ENCODE measurements at regions not wholly inside any gene's neighbourhood (a gene's known extent, or its start where the extent isn't known, plus 50 kb on each side); places are given as distances from the start of the nearest gene placed in this dataset.

DNA sequence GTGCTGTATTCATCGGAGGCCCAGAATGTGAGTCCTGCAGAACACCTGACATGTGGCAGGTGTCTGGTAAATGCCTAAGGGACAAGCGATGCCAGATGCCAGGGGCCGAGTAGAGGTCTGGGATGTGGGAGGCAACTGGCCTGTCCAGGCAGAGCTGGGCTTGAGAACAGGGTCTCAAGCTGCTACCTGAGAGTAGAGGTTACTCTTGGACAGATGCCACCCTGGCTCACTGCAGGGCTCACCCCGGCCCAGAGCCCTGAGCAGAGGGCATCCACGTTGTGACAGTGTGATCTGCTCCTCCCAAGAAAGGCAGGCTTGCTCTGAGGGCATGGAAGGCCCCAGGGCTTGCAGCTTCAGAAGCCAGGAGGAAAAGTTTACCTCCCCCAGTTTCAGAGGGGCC, 692.0 kb upstream of the ID2 start:
- DNase-seq (ENCODE audit: insufficient read length, low spot score) (no peak), FAIRE-seq (no peak)
- TF ChIP-seq PAX5 (IDR thresholded peaks at IDR 0.05; ENCODE audit: insufficient read depth, low read length, severe bottlenecking) (no peak), POLR2AphosphoS5 (IDR thresholded peaks at IDR 0.05; ENCODE audit: low read depth, low read length) (no peak), POU2F2 (IDR thresholded peaks at IDR 0.05; ENCODE audit: low read depth, low read length) (no peak), SPI1 (IDR thresholded peaks at IDR 0.05; ENCODE audit: low read depth, low read length) (no peak), POLR2A (IDR thresholded peaks at IDR 0.05; ENCODE audit: low read depth, low read length) (no peak), TAF1 (IDR thresholded peaks at IDR 0.05; ENCODE audit: low read depth, low read length) (no peak)

- no peak for FAIRE-seq
- no peak for DNase-seq (ENCODE audit: insufficient read length, low spot score)
- TF ChIP-seq POU2F2 (IDR thresholded peaks at IDR 0.05; ENCODE audit: low read depth, low read length) (no peak), POLR2A (IDR thresholded peaks at IDR 0.05; ENCODE audit: low read depth, low read length) (no peak), SPI1 (IDR thresholded peaks at IDR 0.05; ENCODE audit: low read depth, low read length) (no peak), TAF1 (IDR thresholded peaks at IDR 0.05; ENCODE audit: low read depth, low read length) (no peak), POLR2AphosphoS5 (IDR thresholded peaks at IDR 0.05; ENCODE audit: low read depth, low read length) (no peak), PAX5 (IDR thresholded peaks at IDR 0.05; ENCODE audit: insufficient read depth, low read length, severe bottlenecking) (no peak)
Observed at GRCh38 chr2:7992612-7993602, 688.9 kb upstream of the ID2 start.

DNA sequence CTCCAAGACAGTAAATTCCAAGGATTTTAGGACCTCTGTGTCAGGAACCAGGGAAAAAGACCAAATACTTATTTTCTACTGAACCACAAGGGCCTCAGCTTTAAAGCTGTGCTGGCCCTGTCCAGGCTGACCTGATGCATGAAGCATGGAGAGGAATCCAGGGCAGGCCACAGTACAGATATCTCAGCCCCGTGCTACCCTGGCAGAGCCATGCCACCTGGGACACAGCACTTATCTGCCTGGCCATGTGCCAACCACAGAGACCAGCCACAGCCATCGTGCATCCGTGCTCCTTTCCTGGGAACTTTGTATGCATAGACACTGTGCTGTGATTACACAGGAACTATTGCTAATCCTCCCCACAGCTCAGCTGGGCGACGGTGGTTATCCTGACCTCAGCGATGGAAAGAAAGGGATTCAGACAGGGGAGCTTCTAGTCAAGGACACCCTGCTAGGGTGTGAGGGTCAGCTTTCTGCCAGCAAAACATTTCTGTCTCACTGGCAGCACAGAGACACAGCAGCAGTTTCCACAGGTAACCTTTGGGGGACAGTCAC, 687.4 kb upstream of the ID2 start:
- TF ChIP-seq POU2F2 (IDR thresholded peaks at IDR 0.05; ENCODE audit: low read depth, low read length) = no peak
- no peak for TF ChIP-seq SPI1 (IDR thresholded peaks at IDR 0.05; ENCODE audit: low read depth, low read length)
- no peak for TF ChIP-seq TAF1 (IDR thresholded peaks at IDR 0.05; ENCODE audit: low read depth, low read length)
- TF ChIP-seq PAX5 (IDR thresholded peaks at IDR 0.05; ENCODE audit: insufficient read depth, low read length, severe bottlenecking) = no peak
- no peak for TF ChIP-seq POLR2AphosphoS5 (IDR thresholded peaks at IDR 0.05; ENCODE audit: low read depth, low read length)
- no peak for TF ChIP-seq POLR2A (IDR thresholded peaks at IDR 0.05; ENCODE audit: low read depth, low read length)
- FAIRE-seq = no peak
- no peak for DNase-seq (ENCODE audit: insufficient read length, low spot score)

GRCh38 chr2:7997279-7997678, 684.6 kb upstream of the ID2 start:
- FAIRE-seq (no peak), DNase-seq (ENCODE audit: insufficient read length, low spot score) (no peak)
- no peak for TF ChIP-seq POLR2A (IDR thresholded peaks at IDR 0.05; ENCODE audit: low read depth, low read length)
- TF ChIP-seq TAF1 (IDR thresholded peaks at IDR 0.05; ENCODE audit: low read depth, low read length) = no peak
- no peak for TF ChIP-seq SPI1 (IDR thresholded peaks at IDR 0.05; ENCODE audit: low read depth, low read length)
- no peak for TF ChIP-seq POU2F2 (IDR thresholded peaks at IDR 0.05; ENCODE audit: low read depth, low read length)
- TF ChIP-seq POLR2AphosphoS5 (IDR thresholded peaks at IDR 0.05; ENCODE audit: low read depth, low read length) = no peak
- TF ChIP-seq PAX5 (IDR thresholded peaks at IDR 0.05; ENCODE audit: insufficient read depth, low read length, severe bottlenecking) = no peak

- DNase-seq (ENCODE audit: insufficient read length, low spot score) = no peak
- no peak for TF ChIP-seq POLR2AphosphoS5 (IDR thresholded peaks at IDR 0.05; ENCODE audit: low read depth, low read length)
- TF ChIP-seq POU2F2 (IDR thresholded peaks at IDR 0.05; ENCODE audit: low read depth, low read length) = no peak
- no peak for TF ChIP-seq TAF1 (IDR thresholded peaks at IDR 0.05; ENCODE audit: low read depth, low read length)
- no peak for TF ChIP-seq POLR2A (IDR thresholded peaks at IDR 0.05; ENCODE audit: low read depth, low read length)
- TF ChIP-seq PAX5 (IDR thresholded peaks at IDR 0.05; ENCODE audit: insufficient read depth, low read length, severe bottlenecking) = no peak
- no peak for TF ChIP-seq SPI1 (IDR thresholded peaks at IDR 0.05; ENCODE audit: low read depth, low read length)
- FAIRE-seq = no peak
Observed at GRCh38 chr2:7999683-8000476, 682.0 kb upstream of the ID2 start.

GRCh38 chr2:8000870-8001269, 681.0 kb upstream of the ID2 start:
- peak; percentile 13 for FAIRE-seq
- no peak for DNase-seq (ENCODE audit: insufficient read length, low spot score)
- TF ChIP-seq PAX5 (IDR thresholded peaks at IDR 0.05; ENCODE audit: insufficient read depth, low read length, severe bottlenecking) (no peak), SPI1 (IDR thresholded peaks at IDR 0.05; ENCODE audit: low read depth, low read length) (no peak), POLR2A (IDR thresholded peaks at IDR 0.05; ENCODE audit: low read depth, low read length) (no peak), POU2F2 (IDR thresholded peaks at IDR 0.05; ENCODE audit: low read depth, low read length) (no peak), POLR2AphosphoS5 (IDR thresholded peaks at IDR 0.05; ENCODE audit: low read depth, low read length) (no peak), TAF1 (IDR thresholded peaks at IDR 0.05; ENCODE audit: low read depth, low read length) (no peak)

- FAIRE-seq = no peak
- no peak for DNase-seq (ENCODE audit: insufficient read length, low spot score)
- peak; percentile 52; the same call in 1 of the 2 replicates for TF ChIP-seq SPI1 (IDR thresholded peaks at IDR 0.05; ENCODE audit: low read depth, low read length)
- TF ChIP-seq POLR2AphosphoS5 (IDR thresholded peaks at IDR 0.05; ENCODE audit: low read depth, low read length) = no peak
Observed at GRCh38 chr2:8002765-8003393, 679.0 kb upstream of the ID2 start.

GRCh38 chr2:8003462-8004075, 678.3 kb upstream of the ID2 start:
- no peak for FAIRE-seq

More at GRCh38 chr2:8003462-8004075, 678.3 kb upstream of the ID2 start:
- TF ChIP-seq PAX5 (IDR thresholded peaks at IDR 0.05; ENCODE audit: insufficient read depth, low read length, severe bottlenecking) = no peak
- TF ChIP-seq POU2F2 (IDR thresholded peaks at IDR 0.05; ENCODE audit: low read depth, low read length) = no peak
- no peak for TF ChIP-seq SPI1 (IDR thresholded peaks at IDR 0.05; ENCODE audit: low read depth, low read length)
- DNase-seq (ENCODE audit: insufficient read length, low spot score) = no peak

All from GM12891 (cell line).